ENCODE measurements at regions not wholly inside any gene's neighbourhood (a gene's known extent, or its start where the extent isn't known, plus 50 kb on each side); places are given as distances from the start of the nearest gene placed in this dataset.
"Not testable (repeated sequence)": the region's sequence is repeated elsewhere in the genome, so short reads cannot be mapped to it uniquely, and the experiment has no call there.

DNA sequence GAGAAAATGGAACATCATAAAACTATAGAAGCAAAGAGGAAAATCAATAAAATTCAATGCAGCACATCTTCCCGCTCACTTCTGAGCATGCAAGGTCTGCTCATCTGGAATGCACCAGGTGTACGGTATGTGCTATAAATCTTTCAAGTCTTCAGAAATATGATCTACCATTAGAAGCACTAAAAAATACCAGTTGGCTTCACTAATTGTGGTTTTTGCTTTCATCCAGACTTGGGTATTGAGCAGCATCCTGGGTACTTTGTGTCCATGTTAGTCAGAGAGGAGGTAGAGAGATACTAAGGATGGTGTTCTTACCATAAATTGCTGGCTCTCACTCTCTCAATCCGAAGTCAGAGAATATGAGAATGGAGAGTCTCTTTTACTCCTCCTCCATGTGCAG, 477.1 kb downstream of the PPARGC1A start:
- no peak for DNase-seq (ENCODE audit: low read depth, low spot score)

DNA sequence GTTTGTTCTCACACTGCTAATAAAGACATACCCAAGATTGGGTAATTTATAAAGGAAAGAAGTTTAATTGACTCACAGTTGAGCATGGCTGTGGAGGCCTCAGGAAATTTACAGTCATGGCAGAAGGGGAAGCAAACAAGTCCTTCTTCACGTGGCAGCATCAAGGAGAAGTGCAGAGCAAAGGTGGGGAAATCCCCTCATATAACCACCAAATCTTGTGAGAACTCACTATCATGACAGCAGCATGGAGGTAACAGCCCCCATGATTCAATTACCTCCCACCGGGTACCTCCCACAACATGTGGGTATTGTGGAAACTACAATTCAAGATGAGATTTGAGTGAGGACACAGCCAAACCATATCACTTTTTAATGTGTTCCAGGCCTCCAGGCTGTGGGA, 480.9 kb downstream of the PPARGC1A start:
- DNase-seq (ENCODE audit: low read depth, low spot score) = not testable (repeated sequence)

DNA sequence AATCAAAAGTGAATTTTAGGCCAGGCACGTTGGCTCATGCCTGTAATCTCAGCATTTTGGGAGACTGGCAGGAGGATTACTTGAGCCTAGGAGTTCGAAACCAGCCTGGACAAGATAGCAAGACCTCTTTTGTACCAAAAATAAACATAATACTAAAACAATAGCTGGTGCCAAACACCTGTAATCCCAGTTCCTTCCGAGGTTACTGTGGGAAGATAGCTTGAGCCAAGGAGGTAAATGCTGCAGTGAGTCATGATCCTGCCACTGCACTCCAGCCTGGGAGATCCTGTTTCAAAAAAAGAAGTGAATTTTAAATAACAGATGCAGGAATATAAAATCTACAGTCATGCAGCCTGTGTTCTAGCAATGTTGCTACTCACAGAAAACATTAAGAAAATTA, 488.3 kb downstream of the PPARGC1A start:
- DNase-seq (ENCODE audit: low read depth, low spot score) = no peak

DNA sequence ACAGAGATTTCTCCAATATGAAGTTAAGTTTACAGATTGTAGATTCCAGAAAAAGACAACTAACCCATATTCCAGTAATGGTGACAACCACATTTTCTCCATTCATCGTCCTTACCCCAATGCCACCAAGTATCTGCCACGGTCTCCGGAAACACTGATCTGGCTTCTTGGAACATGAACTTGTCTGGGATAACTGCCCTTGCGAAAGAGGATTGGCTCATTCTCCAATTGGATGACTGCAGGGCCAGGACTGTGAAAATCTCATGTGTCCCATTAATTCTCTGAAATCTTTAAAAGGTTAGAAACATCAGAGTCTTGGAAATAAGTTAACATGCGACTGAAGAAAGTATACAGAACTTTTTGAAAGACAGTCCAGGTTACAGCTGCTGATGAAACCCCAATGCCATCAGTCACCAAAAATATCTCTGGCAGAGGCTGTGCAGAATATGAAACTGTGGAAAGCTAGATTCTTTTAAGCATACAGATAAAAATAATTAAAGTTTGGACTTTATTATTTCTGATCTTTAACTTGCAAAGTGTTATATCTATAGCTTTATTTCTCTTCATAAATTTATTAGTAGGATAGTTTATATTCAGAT, 496.9 kb downstream of the PPARGC1A start:
- DNase-seq (ENCODE audit: low read depth, low spot score) = no peak

DNA sequence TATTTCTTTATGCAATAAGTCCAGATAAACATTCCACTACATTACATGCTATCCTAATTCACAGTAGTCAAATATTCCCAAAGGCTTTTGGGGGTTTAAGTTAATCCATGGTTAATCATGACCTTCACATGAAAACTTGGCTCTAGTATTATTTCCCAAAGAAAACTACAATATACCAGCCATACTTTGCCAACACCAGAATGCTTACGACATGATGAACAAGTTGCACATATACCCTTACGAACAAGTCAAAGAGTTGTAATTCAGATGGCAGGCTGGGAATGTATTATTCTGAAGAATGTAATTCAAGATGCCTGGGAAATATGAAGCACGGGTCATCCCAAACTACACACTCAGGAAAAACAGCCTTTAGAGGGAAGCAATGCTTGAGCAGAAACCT, 499.6 kb downstream of the PPARGC1A start:
- no peak for DNase-seq (ENCODE audit: low read depth, low spot score)

DNA sequence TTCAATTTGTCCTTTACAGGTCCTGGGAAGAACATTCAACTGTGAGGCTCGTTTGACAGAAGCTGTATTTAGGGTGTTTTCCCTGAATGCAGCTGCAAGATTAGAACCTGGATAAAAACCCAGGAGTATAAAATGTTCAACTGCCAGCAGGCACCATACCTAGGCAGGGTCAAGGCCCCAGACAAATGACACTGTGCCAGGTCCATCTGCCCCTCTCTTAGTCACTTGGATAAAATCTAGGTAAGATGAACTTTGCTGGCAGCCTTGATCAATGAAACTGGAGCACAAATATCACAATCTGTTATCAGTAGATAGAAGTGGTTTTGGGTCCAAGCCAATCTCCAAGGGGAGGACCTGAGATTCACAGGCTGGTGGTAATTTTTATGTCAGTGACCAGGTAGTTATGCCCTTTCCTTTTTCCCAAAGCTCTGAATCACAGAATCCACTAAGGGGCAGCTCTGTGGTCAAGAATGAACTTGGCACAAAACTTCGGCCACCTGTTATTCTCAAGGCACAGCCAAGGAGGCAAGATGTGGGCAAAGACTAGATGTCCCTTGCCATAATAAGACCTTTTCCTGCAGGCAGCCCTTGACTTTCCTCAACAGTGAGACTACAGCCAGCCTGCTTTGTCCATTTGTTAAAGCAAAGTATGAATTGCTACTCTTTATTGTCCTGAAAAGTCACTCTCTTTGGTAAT, 501.0 kb downstream of the PPARGC1A start:
- DNase-seq (ENCODE audit: low read depth, low spot score) = no peak

DNA sequence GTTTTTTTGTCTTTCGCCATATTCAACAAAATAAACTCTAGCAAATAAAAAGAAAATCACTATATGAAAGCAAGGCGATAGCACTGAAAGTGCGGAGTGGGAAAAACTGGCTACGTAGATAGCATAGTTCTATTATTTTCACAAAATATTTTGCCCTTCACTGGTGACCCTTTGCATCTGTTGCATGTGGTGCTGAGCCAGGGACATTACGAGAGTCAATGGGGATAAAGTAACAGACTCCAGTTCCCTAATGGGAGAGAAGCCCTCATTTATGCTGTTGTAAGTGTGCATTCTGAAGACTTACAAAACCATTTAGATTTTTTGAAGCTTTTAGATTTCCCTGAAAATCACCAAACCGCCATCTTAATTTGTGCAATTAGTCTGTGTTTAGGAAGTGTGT, 501.6 kb downstream of the PPARGC1A start:
- DNase-seq (ENCODE audit: low read depth, low spot score) = no peak

DNA sequence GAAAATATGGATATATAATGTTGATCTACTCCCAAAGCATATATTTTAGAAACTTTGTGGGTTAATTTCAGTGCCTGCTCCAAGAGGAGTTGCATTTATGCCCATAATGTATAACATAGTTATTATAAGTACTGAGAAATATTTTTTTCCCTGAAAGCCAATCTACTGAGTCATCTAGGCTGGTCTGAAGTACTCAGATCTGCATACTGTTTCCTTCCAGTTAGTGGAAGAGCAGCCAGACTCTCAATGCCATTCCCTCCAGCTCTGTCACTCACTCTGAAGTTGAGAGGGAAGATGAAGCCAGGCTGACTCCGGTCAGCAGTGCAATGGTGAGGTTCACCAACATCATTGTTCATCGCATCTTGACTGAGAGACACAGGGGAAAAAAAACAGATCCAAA, 505.1 kb downstream of the PPARGC1A start:
- DNase-seq (ENCODE audit: low read depth, low spot score) = no peak

DNA sequence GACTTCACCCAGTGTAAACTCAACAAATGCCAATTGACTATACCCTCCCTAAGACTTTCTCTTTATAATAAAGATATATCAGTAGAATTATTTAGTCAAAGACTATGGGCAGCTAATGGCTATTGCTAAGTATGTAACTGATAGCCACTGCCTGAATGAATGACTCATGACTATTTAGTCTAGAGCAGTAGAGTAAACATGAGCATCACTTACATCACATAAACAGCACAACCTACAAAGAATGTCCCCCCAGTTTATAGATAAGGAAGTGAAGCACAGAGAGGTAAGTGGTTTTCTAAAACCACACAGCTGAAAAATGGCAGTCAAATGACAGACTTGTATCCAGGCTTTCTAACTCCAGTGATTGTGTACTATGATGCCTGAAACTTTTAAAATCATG, 507.0 kb downstream of the PPARGC1A start:
- no peak for DNase-seq (ENCODE audit: low read depth, low spot score)

DNA sequence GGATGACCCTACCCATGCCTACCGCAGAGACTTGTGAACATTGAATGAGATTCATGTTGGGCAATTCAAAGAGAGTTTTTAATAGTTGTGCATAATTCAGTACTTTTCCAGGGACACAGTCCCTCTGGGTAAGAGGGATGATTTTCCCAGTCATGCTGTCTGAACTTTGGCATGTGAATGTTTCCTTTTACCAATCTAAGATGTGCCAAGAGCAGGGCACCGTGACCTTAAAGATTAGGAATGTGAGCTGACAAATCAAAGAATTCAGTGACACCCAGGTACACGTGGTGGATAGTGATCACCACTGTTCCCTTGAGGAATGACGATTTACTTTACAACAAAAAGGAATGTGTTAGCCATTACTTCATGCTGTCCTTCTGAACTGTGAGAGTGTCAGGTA, 515.6 kb downstream of the PPARGC1A start:
- no peak for DNase-seq (ENCODE audit: low read depth, low spot score)

DNA sequence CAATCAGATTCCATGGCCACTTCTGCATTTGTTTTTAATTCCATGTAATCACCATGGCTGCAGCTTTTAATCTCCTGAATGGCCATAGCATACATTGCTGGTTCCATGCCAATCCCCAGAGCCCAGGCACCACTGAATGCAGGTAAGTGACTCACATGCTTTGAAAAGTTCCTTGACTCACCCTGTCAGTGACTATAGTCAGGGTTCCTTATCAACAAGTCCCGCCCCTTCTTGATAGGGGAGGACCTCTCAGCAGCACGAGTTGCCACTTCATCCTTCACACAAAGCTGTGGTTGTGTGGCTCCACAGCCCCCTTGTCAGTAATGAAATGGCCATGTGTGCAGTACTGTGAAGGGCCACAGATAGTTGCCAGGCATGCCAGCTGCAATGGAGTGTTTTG, 516.6 kb downstream of the PPARGC1A start:
- no peak for DNase-seq (ENCODE audit: low read depth, low spot score)

DNA sequence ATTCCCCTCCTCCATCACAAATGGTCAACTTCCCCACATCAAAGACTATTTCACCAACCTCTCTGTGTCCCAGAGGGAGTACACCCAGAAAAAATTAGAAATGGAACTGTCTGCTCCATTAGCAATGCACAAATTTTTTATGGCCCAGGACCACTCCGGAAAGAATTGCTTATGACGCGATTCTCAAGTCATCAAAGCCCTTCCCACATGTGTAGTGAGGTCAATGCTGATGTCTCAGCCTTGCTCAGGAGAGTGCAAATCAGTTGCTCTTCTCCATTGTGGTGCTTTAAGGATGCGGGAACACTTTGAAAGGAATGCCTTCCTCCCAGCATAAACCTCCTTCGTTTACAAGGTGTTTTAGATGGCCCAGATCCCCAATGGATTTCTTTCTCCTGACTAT, 518.3 kb downstream of the PPARGC1A start:
- no peak for DNase-seq (ENCODE audit: low read depth, low spot score)

DNA sequence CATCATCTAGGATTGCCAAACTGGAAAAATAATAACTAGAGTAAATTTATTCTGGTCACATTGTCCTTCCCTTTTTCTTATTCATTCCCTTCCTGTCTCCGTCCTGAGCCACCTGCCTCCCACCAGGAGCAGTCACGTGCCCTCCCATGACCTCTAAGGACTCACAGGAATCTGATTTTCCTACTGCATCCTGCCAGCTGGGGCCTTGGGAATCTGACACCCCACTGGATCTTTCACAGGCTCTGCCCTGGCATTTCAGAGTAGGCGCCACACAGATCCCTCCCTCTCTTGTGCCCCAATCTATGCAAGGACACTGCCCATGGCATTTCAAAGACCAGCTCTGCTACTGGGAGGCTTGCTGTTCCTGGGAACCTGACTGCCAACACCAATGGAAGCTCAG, 520.5 kb downstream of the PPARGC1A start:
- DNase-seq (ENCODE audit: low read depth, low spot score) = no peak

DNA sequence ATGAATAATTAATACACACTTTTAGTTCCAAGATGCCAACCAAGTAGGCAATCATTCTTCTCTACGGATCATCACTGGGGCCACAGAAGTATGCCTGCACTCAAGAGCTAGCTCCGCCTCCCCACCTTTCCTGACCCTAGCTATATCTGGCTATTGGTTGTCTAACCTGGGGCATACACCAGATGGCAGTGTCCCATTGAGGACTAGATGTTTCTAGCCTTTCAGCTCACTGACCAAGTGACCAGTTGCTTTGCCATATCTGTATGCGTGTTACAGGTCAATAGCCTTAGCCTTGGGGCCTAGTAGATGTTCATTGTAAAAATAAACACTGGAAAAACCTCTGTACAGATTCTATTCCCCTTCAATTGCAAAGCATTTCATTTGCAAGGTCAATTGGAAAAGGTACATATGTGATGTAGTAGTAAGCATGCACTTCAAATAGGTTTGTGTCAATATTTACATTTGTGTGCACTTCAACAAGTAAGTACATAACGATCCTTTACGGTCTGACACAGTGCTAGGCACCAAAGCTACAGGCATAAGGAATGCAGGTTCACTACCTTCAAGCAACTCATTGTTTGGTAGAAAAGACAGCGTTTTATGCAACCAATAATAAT, 521.7 kb downstream of the PPARGC1A start:
- DNase-seq (ENCODE audit: low read depth, low spot score) = no peak

DNA sequence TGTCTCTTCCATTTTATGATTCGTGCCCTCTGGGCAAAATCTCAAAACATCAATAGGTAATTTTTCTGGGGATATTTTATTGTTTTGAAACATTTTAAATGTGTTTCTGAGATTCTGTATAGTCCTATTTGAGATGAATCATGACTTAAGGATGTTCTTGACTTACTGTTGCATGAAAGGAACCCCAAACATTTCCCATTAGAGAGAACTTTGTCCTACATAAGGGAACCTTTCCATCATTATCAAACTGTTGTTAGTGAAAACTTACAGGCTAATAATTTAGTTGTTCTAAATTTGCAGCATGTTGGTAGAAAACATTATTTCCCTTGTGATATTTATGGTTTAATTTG, 523.3 kb downstream of the PPARGC1A start:
- DNase-seq (ENCODE audit: low read depth, low spot score) = no peak

DNA sequence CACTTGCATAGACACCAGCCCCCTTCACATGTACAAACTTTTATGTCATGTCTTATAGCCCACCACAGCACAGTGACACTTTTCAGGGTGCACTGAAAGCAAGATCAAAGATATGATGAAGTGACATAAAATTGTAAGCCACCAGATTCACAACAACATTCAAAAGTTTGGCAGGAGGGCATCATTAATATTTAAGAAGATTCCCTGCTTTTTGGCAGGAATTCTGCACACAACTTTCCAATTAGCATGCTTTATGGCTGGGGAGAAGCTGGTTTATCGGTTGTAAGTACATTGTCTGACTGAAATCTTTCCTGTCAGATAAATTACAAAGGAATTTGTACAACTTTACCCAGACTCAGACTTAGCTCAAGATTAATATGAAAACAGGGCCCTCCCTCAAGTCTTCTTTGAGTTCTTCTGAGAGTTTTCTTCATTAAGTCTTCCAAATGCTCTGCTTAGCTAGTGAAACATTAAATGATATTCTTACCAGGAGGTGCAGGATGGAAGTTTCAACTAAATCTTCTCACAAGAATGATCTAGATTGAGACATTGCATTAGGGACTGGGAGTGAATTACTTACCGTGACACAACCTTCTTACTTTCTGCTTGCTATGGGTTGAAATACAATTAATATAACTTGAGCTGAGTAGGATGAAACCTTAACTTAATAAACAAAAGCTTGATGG, 523.8 kb downstream of the PPARGC1A start:
- no peak for DNase-seq (ENCODE audit: low read depth, low spot score)

DNA sequence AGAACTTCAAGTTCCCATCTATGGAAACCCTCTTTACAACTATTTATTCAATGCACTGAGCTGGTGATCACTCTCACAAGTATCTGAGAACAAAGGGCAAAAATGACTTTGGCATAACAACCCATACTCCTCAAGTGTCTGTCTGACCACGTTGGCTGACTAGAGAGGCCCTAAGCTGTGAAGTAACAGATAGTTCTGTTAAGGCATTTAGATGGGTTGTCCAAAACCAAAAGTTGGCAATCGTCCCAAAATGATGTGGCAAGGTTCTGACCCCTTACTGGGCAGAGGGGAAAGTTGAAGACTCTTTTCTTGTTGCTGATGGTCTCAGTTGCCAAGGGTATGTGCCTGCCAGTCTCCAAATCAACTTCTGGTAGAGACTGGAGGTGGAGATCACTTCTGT, 524.8 kb downstream of the PPARGC1A start:
- no peak for DNase-seq (ENCODE audit: low read depth, low spot score)

DNA sequence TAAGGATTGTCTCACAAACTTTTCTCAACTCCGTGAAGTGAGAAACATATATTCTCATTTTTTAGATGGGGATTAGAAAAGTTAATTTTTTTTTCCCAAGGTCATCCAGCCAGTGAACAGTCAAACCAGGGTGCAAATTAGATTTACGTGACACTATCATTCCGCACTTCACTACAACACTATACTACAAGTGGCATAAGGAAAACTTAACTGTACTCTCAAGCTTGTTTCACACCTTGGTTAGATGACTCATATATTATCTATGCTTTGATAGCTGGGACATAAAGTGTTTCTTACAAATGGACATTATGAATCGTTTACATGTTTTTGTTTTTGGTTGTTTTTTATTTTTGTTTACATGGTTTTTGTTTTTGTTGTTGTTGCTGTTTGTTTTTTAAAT, 525.7 kb downstream of the PPARGC1A start:
- DNase-seq (ENCODE audit: low read depth, low spot score) = no peak

DNA sequence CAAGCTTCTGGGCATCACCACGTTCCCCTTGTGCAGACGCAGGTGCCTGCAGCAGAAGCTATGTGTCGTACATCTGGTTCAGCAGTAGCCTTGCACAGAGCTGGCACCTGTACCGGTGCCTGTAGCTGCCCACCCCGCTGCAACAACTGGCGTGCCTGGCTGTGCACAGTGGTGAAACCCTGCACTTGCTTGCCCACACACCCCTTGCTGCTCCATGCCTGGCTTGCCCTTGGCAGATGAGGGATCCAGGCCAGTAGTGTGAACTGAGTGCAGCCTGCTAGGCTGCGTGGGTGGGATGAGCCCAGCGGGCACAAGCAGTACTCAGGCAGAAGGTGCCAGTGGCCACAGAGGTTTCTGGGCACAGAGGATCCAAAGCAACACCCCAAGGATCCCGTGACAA, 528.4 kb downstream of the PPARGC1A start:
- no peak for DNase-seq (ENCODE audit: low read depth, low spot score)

DNA sequence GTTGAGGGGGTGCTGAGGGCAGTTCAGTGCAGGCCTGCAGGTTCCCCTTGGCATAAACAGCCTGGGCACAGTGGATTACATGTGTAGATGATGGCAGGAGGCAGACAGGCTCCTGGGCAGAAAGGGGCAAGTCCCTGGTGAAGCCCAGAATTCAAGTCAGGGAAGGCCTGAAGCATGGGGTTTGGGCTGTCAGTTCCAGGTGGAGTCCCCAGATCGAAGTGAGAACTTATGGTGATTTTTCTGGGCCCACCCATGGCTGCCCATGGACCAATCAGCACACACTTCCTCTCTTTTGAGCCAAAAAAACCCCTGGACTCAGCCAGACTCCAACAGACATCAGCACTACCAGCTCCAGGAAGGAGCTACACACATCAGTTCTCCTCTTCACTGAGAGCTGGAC, 529.1 kb downstream of the PPARGC1A start:
- no peak for DNase-seq (ENCODE audit: low read depth, low spot score)

DNA sequence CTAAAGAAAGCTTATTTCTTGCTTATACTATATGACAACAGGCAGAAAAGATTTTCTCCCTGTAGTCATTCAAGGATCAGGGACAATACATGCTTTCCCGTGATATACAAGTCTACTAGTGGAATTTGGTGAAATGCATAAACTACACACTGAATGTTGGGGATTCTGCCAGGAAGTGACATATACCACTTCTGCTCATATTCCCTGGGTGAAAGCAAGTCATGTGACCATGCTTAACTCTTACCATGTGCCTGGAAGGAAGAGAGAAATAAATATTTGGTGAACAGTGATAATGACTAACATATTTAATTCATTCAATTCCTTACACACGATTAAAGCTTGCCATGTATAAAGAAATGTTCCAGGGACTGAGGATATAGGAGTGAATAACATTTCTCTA, 534.6 kb downstream of the PPARGC1A start:
- DNase-seq (ENCODE audit: low read depth, low spot score) = no peak

DNA sequence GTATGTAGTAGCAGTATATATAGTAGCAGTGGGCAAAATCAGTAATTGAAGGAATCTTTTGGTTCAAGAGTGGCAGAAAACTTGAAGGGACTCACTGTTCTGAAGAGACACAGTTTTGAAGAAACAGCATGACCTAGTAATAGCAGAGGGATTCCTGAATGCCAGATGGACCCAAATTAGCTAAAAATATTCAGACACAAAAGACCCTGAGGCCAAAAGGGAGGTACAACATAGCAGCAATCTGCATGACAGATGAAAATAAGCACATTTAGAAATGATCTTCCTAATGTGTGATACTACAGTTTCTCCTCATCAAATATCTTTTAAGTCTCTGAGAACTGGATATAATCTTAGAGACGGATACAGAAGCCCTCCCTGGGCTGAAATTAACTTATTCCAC, 536.6 kb downstream of the PPARGC1A start:
- no peak for DNase-seq (ENCODE audit: low read depth, low spot score)
